CD4-positive, alpha-beta T cell treated with Interleukin-15 for 4 hours (primary cell): ENCODE measurements at regions not wholly inside any gene's neighbourhood (a gene's known extent, or its start where the extent isn't known, plus 50 kb on each side); places are given as distances from the start of the nearest gene placed in this dataset.
"Not testable (repeated sequence)": the region's sequence is repeated elsewhere in the genome, so short reads cannot be mapped to it uniquely, and the experiment has no call there.

ENCODE experiments used
- DNase-seq: peaks from one replicate; pipeline ENCODE4 v3.0.0-alpha.2; 2020; ENCODE audit warnings: low spot score

GRCh38 chr2:160803881-160804280, 310.3 kb upstream of the RBMS1 start:
- DNase-seq = no peak

- no peak for DNase-seq
Measured at GRCh38 chr2:160810406-160810805, 316.8 kb upstream of the RBMS1 start.

GRCh38 chr2:160812830-160813505, 319.4 kb upstream of the RBMS1 start:
- no peak for DNase-seq

DNA sequence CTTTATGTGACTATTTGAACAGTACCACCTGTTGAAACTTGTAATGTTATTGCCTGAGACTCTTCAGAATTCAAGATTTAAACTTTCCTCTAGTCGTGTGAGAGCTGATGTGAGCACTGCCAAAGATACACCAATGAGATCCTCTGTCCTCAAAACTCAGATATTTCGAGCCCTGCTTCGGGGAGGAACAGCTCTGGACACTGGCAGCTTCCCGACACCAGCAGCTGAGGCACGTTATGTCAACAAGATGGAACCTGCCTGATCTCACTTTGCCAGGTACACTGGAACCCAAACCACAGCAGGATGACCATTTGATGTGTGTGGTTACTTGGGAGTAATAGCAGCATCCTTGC, 319.9 kb upstream of the RBMS1 start:
- DNase-seq = no peak

- DNase-seq = no peak
Measured at GRCh38 chr2:160816916-160817499, 323.4 kb upstream of the RBMS1 start.

DNA sequence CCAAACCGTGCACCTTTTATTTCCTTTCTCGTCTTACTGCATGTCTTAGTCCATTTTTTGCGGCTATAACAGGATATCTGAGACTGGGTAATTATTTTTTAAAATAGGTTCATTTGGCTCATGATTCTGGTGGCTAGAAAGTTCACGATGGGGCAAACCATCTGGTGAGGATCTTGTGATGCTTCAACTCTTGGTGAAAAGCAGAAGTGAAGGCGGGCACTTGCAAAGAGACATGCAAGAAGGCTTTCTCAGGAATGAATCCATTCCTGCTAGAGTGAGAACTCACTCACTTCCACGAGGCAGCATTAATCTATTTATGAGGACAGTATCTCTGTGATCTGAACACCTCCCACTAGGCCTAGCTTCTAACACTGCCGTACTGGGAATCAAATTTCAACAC, 327.1 kb upstream of the RBMS1 start:
- no peak for DNase-seq

DNA sequence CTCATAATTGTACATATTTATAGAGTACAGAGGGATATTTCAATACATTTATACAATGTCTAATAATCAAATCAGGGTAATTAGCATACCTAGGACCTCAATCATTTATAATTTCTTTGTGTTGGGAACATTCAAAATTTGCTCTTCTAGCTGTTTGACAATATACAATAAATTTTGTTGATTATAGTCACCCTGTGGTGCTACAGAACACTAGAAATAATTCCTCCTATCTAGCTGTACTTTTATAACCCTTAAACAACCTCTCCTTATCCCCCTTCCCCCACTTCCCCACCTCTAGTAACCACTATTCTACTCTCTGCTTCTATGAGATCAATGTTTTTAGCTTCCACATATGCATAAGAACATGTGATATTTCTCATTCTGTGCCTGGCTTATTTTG, 328.4 kb upstream of the RBMS1 start:
- no peak for DNase-seq

GRCh38 chr2:160825433-160825832, 331.8 kb upstream of the RBMS1 start:
- no peak for DNase-seq

- DNase-seq = no peak
Measured at GRCh38 chr2:160826496-160826895, 332.9 kb upstream of the RBMS1 start.

- DNase-seq = no peak
Measured at GRCh38 chr2:160828076-160828475, 332.2 kb upstream of the TANK start.

DNA sequence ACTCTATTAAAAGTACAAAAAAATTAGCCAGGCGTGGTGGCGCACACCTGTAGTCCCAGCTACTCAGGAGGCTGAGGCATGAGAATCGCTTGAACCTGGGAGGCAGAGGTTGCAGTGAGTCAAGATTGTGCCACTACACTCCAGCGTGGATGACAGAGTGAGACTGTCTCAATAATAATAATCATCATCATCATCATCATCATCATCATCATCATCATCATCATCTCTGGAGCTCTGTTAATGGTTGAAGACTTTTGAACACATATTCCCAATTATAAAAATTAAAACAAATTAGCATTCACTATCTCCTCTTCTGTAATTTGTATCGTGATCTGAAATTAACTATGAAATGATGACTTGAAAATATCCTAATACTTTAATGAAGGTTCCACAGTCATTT, 327.8 kb upstream of the TANK start:
- DNase-seq = not testable (repeated sequence)

GRCh38 chr2:160835166-160835565, 325.1 kb upstream of the TANK start:
- DNase-seq = no peak

- DNase-seq = no peak
Measured at GRCh38 chr2:160836755-160837154, 323.5 kb upstream of the TANK start.

DNA sequence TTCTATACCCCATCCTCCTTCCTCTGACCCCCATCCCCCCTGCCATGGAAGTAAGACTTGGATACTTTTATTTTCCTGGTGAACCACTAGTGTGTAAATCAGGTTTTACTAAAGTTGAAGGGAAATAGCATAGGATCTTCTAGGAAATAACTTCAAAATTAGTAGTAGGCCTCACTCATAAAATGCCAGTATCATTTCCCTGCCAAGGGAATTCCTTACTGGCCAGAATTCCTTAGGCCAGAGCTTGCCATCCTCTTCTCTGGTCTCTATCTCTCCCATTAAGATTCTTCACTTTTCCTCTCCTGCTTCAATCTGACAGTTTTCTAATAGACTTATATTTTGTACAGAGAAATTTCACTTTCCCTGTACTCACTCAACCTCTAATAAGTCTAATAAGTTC, 322.8 kb upstream of the TANK start:
- no peak for DNase-seq

GRCh38 chr2:160838147-160838546, 322.1 kb upstream of the TANK start:
- no peak for DNase-seq

GRCh38 chr2:160838691-160839090, 321.5 kb upstream of the TANK start:
- no peak for DNase-seq

- no peak for DNase-seq
Measured at GRCh38 chr2:160842286-160842685, 317.9 kb upstream of the TANK start.

DNA sequence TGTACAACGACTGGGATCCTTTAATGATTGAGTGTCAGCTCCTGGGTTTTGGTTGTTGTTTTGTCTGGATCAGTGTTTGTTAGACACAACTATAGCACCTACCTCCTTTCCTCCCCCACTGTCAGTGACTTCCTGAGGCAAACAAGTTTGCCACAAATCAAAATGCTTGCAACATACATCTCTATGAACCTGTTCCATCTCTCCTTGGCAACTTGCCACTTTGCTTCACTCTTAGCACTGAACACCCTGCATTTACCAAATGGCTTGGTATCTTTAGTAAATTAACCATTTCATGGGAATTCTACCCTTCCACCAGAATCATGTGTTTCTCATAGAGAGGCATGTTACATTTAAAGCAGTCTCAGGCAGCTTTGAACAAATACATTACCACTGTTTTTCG, 301.1 kb upstream of the TANK start:
- DNase-seq = no peak

- DNase-seq = no peak
Measured at GRCh38 chr2:160862226-160862625, 298.0 kb upstream of the TANK start.

DNA sequence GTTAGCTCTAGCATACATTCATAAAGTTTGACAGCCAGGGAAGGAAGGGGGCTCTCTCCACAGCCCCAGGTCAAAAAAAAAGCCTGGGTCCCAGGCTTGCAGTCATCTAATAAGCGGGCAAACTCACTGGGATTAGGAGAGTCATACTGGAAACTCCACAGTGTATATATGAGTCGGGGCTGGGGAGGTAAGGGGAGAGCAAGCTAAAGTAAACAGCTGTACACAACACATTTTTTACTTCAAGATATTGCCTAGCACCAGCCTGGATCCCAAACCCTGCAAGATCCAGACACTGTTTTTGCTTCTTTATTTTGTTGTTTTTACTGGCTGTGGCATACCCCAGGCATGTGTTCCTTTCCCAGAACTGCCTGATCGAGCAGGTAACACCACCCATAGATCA, 291.3 kb upstream of the TANK start:
- no peak for DNase-seq

DNA sequence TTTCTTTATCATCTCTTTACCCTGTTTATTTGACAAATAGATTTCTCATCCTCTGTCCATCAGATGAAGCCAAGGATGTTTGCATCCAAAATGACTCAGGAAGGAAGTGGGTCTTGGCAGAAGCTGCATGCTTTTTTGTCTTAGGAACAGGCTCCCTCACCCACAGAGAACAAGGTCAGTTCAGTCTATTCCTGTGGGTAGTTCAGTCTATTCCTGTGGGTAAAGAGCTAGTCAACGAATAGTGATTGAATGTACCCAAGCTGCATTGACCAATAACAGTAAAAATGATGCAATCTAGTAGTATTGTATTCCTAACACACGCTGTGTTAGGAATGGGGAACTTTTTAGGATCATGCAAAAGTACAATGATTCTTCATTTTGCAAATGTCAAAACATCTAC, 290.8 kb upstream of the TANK start:
- no peak for DNase-seq

DNA sequence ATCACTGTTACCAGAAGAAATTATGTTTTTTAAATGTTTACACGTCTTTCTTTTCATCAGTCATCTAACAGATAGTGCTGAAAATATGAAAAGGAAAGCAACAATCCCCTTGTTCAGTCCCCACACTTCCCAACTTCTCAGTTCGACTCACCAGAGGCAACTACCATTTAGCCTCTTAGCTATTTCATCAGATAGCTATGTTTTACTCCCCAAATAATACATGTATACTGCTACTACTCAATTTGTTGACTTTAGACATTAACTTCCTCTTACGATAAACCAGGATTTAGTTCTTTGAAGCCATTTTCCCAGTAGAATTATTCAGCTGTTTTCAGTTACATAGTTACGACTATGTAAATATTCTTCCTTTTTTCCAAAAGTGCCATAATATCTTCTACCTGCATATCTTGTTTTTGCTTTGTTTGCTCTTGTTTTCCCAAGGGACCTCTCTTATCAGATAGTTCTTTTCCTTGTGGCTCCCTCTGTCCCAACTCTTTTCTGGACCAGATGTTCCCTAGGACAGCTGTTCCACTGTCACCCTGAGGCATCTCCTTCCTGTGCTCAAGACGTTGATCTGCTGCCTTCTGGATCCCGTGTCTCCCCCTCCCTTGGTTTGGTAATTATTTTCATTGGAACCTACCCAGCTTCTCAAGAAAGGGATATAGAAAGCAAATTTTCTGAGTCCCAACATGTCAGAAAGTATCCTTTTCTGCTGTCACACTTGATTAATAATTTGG, 289.3 kb upstream of the TANK start:
- DNase-seq = no peak

GRCh38 chr2:160871953-160872352, 288.3 kb upstream of the TANK start:
- no peak for DNase-seq

DNA sequence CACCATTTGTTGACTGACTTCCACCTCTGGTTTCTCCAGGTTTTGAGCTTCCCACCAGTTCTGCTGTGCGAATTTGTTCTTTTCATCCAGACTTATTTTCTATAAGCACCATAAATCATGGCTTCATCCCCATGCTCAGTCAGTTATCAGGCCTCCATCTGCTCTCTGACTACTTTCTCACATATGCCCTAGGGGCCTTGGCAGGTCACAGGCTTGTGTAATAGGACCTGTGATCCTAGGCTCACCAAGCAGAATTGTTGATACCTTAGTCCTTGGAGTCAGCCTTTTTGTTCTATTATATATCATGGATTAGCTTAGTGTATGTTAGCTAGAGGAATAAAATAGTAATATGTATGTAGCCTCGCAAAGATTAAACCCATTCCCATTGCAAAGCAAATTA, 284.2 kb upstream of the TANK start:
- no peak for DNase-seq
